NCI-H2227 treated with DMSO at 0.1 percent for 48 hours (cell line): ENCODE measurements at regions not wholly inside any gene's neighbourhood (a gene's known extent, or its start where the extent isn't known, plus 50 kb on each side); places are given as distances from the start of the nearest gene placed in this dataset.

Experiments
- DNase-seq: peaks from one replicate; lab custom pipeline; 2025; lab: John Stamatoyannopoulos, UW

DNA sequence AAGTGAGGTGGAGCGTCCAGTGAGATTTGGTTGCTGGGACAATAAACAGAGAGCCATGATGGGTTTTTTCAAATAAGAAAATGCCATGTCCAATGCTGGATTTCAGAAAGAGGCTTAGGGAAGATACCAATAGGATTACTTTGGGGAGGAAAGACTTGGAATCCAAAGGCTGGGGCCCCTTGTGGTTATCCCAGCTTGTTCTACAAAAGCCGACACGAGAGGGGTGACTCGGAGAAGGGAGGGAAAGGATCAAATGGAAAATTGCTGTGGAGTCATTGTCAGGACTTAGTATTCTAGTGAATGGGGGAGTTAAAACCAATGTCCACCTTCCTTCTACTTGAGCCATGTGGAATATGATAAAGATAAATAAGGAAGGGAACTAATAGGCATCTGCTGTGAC, 305.5 kb downstream of the SOX9 start:
- DNase-seq: no peak

DNA sequence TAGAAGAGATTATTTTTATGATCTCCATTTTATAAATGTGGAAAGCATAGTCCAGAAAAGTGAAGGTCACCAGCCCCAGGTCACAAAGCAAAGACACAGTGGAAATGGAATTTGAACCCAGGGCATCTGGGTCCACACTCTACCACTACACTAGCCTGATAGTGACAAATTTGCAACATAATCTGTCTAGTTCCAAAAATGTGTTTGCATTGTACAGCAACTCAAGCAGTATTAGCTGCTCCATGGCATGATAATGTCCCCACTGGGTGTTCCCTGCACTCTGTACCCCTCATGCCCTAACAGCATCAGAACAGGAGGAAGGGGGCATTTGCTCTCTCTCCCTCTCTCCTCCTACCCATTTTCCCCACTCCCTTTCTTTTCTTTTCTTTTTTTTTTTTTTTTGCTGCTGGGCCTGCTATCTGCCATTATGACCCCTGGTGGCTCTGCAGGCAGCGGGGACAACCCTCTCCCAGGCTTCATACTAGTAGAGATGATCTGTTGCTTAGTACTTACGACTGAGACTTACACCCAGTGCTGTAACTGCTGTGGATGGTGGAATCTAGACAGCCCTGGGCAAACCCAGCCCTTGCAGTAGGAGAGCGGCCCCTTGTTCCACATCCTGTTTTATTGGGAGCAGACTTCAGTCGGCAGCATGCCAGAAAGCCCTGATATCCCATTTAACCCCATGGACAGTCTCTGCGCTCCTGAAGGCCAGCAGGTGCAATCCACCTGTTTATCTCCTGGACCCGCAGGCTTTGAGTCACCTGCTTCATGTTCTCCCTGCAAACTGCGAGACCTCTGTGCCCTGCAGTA, 306.3 kb downstream of the SOX9 start:
- DNase-seq: no peak

DNA sequence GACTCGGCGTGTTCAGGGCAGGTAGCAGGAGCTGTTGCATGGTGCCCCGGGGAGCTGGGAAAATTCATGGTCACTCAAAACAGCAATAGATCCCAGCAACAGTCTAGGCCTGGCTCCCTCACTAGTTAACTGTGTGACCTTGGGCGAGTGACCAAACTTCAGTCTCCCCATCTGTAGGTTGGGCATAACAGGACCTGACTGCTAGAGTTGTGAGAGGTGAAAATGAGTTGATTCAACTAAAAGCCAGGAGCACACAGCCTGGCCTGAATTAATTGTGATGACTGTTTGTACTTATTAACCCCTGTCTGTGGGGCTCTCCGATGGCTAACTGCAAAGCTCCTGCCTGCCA, 306.9 kb downstream of the SOX9 start:
- no peak for DNase-seq

DNA sequence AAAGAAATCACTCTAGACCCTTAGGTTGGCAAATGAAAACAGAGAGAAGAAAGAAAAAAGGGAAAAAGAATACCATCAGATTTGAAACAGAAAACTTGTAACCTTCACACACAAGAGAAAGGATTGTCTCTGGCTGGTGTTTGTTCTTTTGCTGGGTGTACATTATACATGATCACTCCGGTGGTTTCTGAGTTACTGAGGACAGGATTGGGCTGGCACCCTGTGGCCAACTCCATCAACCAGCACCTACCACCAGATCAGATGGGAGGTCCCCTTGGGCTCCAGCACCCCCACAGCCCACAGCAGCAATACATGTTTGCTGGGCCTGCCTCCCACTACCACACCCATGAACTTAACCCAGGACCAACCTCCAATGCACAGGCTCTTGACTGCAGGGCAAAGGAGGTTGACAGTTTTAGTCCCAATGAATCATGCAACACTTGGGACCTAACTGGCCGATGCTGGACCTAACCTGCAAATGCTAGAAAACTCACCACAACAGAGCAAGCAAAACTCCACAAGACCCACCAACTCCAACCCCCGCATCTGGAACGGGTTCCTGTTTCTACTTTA, 308.3 kb downstream of the SOX9 start:
- no peak for DNase-seq

DNA sequence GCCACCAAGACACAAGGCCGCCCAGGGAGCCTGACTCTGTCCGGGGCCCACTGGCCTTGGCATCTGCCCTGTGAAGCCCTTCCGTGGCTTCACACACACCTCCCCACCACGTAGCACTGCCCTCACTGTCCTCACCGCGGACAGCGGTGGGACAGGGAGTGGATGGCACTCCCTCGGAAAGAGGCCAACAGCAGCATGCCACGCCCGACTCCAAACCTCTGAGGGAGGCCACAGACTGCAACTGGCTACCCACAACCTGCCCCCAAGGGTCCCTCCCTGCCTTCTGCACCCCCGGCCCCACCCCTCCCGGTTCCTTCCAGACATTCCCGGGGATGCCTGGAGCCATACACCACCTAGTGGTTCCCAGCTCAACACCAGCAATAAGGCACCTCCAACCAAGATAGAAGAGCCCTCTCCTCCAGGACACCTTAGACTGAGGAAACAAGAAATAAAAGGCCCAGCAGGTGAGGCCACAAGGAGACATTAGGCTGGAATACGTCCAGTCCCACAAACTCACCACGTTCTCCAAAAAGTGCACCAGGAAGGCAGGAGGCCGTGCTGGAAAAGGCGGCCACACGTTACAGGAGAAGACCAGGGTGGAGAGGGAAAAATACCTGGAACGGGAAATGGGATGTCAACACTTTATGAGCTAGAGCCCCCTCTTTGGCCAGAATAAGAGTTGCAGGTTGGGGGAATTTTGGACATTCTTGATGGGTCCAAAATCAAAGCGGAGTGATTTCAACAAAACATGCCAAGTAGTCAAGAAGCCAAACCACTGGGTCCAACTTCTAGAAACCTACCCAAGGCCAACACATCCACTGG, 310.0 kb downstream of the SOX9 start:
- DNase-seq: no peak

DNA sequence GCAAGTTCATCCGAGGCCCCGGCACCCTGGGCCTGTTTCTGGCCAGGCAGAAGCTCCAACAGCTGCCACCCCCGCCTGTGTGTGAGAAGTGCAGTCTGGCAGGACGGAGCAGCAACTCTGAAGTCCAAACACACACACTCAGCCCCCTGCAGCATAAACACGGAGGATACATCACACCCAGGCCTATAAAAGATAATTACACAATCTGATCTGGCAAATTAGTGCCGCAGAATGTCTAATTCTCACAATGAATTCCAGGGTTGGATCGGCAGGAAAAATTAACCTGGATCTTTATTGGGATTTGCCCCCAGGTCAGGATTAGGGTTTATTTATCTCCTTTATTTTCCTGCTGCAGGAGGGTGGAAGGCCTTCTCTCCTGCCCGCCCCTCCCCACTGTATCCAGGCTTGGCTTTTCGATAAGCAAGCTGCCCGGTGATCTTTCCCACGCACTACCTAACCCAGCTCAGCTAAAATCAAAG, 311.4 kb downstream of the SOX9 start:
- peak; percentile 23 for DNase-seq

DNA sequence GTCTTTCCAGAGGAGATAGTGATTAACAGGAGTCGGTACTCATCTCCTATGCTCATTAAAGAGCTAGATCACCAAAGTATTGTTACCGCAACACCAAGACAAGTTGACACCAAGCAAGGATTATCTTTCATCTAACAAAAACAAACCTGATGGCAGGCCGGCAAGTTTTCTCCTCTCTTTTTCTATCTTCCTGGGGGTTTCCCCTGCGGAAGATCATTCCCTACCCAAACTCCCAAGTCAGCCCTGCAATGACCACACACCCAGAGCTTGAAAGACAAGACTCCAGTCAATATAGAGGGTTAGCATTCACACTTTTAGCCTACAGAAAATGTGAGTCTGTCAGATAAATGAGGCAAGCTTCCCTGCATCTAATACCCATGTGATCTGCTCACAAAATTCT, 312.1 kb downstream of the SOX9 start:
- no peak for DNase-seq

DNA sequence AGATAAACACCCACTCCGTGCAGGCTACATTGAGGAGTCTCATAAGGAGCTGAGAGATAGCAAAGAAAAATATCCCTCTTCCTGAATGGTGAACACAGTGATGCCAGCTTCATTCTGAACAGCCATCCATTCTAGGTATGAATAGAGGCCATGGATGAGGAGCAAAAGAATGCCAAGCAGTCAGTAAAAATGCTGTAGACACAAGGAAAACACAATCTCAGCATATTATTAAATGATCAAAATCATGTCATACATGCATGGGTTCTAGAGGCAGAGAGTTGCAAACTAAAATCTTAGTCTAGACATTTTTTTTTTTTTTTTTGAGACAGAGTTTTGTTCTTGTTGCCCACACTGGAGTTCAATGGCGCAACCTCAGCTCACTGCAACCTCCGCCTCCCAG, 313.0 kb downstream of the SOX9 start:
- no peak for DNase-seq

DNA sequence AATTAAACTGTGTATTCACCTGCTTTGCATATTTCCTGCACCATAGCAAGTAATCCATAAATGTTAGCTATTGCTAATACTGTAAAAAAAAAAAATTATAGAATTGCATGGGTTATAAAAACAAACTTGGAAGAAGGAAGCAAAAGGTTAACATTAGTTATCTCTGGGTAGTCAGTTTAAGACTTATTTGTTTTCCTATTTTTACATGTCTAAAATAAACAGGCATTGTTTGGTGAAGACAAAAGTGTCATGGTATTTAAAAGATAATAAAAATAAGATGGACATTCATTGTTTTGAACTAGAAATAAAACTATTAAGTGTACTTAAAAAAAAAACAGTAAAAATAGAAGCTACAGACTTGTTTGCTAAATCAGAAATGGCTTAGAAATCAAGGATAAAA, 313.8 kb downstream of the SOX9 start:
- DNase-seq: no peak

DNA sequence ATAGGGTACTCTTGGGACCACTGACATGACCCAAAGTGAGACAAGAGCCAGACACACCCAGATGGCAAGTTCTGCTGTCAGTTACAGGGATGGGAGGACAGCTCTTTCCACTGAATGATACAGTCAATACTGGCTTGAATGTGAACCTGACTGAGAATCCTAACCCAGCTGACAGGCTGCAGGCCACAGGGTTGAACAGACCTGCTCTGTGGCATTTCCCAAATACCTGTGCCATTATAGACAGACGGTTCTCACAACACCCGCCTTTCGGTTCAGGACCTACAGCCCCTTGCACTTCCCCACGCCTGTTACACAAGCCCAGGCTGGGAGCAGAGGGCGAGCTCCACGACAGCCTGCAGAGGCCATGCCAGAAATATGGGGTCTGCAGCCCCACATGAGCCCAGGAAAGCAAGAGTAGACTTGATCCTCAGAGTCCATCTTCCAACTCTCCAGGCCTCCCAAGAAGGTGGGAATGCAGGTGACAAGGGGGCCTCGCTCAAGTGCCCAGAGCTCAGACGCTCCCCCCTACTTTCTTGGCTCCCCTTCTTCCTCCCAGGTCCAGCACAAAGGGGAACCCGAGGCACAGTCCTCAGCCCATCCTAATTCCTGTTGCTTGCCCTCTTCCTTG, 314.3 kb downstream of the SOX9 start:
- no peak for DNase-seq

DNA sequence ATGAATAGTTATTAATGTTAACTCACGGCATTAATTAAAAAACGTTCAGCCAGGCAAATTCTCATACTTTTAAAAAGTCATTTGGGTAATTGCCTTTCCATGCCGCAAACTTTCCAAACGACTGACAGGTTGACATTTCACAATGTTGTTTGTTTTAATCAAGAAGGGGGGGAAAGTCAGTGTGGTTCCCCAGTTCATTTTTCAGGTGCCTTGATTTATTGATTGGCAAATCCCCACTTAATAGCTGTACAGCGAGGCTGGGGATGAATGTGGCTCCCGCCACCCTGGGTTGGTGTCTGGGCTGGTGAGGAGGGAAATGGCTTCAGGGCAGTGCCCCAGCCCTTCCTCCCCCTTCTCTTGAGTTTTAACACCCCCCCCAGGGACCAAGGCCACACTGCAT, 318.0 kb downstream of the SOX9 start:
- no peak for DNase-seq

DNA sequence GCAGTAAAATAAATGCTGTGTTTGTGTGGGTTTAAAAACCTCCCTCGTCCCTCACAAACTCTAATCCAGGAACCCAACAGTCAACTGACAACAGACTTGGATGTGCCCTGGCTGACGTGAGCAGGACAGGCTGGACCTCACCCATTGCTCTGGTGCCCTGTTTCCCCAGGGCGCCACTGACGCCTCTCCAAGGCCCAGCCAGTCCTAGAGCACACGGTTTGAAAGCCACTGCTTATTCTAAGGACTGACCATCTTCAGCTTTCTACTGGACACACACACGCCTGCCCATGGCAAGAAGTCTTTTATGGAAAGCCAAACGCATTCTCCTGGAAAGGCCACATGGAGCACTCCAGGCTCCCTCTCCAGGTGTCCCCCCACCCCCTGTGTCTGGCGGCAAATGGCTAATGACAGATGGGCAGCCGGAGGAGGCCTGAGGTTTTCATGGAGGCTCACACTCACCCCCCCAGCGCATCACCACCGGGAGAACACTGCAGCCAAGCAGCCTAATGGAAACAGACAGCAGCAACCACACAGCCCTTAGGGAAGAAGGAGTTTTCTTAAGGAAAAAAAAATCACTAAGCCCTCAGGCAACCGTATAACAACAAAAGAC, 319.2 kb downstream of the SOX9 start:
- no peak for DNase-seq

DNA sequence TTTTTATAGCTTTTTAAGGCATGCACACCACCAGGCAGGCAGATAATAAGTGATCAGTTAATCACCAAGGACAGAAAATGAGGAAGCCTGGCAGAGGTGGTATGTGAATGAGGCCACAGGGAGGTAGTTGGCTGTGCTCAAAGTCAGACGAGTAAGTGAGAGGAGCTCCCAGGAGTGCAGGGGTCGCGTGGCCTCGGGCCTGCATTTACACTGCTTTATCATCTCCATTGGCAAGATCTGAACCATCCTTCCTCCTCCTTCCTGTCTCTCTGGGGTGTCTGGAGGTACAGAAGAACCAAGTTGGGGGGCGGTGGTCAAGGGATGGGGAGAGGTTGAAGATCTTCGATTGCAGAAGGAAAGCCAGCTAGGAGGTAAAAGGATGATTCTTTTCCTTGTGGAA, 320.1 kb downstream of the SOX9 start:
- no peak for DNase-seq

DNA sequence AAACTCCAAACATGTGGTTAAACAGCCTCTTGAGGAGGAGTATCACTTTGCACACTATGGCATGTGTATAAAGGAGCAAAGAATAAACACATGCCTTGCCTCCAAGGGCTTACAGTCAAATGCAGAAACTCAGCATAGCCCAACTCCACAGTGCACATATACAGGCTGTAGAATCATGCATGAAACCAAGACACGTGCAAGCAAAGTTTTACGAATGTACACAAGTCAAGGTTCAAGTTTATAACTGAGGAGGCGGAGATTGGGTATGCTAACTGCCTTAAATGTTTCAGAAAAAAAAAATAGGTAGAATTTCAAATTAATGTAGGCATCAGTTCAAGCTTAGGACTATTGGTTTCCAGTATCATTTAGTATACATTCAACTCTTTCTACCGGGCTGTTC, 321.1 kb downstream of the SOX9 start:
- DNase-seq: no peak

DNA sequence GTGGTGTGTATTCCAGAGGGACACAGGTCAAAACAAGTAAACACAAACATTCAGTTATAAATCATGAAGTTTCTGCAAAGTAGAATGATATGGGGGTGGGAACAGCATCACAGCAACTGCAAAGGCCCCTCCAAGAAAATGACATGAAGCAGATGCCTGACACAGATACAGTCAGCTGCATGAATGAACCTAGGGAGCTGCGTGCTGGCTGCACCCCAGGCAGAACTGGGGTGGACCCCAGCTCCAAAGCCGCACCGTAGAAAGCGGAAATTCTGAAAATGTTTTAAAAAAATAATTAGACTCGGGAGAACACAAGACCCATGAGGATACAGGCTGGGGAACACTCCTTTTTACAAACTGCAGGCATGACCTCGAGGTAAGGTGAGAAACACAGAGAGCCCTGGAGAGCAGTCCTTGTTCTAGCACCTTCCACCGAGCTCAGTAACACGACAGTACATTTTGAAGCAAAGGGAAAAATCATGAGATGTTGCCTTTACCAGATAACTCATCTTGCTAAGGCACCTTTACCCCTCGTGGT, 323.8 kb downstream of the SOX9 start:
- no peak for DNase-seq

DNA sequence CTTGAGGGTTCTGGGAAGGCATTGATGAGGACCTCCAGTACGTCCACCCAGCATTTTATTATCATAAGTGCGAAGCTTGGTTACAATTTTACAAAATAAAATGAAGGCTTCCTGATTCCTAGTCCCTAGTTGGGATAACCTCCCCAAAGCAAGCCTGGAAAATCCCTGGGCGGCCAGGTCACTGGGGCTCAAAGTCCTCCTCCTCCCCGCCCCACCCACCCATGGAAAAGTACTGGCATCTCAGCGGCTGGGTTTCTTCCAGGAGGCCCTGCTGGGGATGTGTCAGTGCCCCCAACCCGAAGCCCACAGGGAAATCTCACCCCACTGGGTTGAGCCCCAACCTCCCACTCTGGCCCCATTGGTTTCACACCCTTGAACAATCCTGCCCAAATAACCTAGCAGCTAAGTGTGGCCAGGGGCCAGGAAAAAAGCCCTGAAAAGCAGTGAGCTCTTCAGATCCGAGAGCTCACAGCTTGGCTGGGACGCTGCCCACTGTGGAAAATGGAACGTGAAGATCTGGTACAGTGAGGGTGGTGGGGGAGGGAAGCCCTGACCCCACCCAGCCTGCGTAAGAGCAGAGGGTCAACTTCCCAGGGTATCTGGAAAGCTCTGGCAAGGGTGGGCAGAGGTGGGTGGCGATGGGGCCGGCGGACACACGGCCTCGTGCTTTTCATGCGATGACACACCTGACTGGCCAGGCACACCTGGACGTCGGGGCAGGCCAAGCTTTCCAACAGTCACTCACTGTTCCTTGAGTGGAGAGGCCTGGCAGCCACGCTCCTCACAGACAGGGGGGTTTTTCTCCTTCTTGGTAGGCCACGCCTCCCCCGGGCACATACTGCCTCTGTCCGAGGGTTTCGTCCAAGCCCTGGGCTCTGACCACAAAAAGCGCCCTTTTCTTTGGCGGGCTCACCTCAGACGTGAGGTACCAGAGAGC, 324.5 kb downstream of the SOX9 start:
- DNase-seq: no peak

DNA sequence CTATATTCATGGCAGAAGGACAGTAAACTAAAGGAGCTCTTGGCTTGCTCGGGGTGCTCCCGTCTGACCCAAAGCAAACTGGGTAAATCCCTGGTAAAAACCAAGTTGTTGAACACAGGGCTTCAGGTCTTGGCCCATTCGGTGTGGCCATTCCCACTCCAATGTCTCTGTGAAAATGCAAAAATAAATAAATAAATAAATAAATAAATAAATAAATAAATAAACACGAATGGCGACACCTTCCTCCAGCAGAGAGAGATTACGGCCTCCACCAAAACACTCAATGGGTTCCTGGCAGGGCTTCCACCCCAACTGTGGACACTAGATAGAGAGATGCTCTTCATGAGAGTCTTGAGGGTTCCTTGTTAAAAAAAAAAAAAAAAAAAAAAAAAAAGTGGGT, 325.3 kb downstream of the SOX9 start:
- no peak for DNase-seq

DNA sequence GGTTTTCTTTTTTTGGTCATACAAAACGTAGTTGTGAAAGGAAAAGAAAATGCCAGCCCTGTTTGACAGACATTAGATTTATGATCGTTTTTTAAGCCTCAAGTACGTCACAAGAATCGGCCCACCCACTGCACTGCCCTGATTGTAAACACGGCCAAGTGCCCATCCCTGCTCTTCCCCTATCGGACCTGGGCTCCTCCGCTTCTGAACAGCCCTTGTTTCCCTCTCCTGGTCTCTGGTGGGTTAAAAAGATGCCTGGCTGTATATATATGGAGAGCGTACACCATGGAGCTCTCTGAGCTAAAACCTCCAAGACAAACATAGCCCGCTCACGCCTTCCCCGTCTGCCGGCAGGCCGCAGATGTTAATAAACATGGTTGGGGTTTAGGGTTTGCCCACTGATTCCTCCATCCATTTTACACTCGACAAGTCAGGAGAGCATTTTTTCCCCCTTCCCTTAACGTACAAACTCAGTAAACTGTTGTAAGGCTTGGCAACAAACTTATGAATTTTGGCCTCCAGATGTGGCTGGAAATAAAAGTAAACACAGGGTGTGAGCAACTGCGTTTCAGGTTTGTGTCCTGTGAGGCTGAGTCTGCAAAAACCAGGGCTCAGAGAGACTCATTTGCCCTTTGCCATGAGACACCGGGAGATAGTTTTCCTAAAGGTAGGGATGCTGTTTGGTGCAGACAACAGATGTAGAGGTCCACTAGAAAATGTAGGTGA, 325.9 kb downstream of the SOX9 start:
- DNase-seq: no peak

DNA sequence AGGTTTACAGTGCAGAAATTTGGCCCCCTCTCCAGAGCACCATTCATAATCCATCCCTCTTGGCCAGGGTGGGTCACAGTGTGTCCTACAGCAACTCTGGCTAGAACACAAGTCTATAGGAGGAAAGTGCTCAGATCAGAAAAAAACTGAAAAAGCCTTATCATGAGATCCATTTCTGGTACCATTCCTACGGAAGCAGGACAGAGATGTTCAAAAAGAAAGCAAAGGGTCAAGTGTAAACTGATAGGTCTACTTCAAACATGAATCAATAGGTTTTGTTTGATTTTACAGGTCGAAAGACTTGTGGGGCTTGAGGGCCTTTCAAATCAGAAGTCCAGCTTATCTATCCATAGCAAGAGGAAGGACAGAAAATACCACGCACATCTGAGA, 326.4 kb downstream of the SOX9 start:
- no peak for DNase-seq

DNA sequence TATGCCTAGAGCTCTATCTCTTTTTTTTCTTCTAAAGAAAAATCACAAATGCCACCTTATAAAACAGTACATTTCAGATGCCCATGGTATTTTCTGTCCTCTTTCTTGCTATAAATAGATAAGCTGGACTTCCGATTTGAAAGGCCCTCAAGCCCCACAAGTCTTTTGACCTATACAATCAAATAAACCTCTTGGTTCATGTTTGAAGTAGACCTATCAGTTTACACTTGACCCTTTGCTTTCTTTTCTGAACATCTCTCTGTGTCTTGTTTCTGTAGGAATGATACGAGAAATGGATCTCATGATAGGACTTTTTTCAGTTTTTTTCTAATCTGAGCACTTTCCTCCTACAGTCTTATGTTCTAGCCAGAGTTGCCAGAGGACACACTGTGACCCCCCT, 327.2 kb downstream of the SOX9 start:
- no peak for DNase-seq
